ENCODE measurements at regions not wholly inside any gene's neighbourhood (a gene's known extent, or its start where the extent isn't known, plus 50 kb on each side); places are given as distances from the start of the nearest gene placed in this dataset.
"Not testable (repeated sequence)": the region's sequence is repeated elsewhere in the genome, so short reads cannot be mapped to it uniquely, and the experiment has no call there.

DNA sequence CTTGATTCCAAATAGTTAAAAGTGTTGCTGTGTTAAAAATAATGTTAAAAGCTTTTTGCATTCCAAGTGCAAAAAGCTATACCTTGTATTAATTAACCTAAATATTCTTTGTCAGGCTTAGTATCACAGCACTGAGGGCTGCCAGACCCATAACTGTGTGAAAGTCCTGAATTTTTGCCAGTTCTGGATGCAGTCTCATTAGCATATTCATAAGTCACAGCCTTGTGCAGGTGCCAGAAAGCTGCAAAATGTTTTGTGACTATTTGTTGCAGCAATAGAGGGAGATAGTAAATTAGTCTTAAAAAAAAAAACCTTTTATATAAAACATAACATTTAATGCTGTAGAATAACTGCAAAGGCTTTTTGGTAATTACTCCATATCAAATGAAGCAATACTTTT, 56.6 kb downstream of the SLITRK1 start:
- DNase-seq: no peak

- DNase-seq: no peak
Measured at GRCh38 chr13:83824560-83824959, 57.7 kb downstream of the SLITRK1 start.

- DNase-seq: no peak
Measured at GRCh38 chr13:83824120-83824519, 58.2 kb downstream of the SLITRK1 start.

DNA sequence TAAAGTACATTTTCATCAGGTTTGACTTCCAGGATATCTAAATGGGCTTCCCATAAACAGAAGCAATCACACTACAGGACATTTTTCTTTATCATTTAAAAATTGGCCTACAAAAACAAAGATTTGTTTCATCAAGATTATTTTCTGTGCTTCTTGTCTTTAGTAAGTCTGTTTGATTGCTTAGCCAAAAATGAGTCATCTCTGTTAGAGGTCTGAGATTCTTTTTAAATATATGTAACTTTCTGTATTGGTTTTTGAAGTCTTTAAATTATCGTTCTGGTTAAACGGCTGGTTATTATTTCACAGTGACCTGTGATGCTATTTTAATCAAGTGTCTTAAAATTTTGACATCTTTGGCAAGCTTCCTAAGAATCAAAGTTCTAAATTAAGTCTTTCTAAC, 62.7 kb downstream of the SLITRK1 start:
- no peak for DNase-seq

DNA sequence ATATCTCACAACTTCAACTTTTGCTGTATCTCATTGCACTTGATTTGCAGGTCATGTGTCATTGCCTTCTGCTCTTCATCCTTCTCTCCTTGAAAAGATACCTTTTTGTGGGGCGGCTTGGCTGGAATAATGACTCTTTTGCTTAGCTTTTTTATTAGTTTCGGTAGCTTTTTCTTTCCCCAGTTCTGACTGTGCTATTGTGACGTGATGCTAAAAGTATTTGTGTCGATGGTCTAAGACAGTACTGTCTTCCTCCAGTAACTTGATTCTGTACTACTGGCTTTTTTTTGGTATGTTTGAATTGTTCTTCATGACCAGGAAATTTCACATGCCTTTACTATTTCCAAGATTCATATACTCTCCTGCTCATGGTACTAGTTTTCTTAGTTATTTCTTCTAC, 63.1 kb downstream of the SLITRK1 start:
- no peak for DNase-seq

DNA sequence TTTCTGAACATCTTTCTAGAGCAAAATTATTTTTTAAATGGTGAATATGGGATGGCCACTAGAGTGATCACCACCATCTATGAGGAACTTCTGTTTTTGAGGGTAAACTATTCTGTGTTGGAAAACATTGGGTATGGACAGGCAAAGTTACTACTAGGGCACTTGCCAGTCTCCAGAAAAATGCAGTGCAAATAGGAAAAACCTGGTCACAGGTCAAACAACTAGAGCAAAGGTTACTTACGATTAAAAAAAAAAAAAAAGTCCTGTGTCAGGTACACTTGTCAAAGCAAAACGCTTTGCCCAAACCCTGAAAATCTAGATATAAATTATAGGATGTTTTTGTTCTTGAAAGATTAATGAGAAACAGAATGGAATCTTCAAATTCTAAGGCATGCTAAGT, 66.2 kb downstream of the SLITRK1 start:
- DNase-seq: no peak

- no peak for DNase-seq
Measured at GRCh38 chr13:83815598-83815997, 66.7 kb downstream of the SLITRK1 start.

DNA sequence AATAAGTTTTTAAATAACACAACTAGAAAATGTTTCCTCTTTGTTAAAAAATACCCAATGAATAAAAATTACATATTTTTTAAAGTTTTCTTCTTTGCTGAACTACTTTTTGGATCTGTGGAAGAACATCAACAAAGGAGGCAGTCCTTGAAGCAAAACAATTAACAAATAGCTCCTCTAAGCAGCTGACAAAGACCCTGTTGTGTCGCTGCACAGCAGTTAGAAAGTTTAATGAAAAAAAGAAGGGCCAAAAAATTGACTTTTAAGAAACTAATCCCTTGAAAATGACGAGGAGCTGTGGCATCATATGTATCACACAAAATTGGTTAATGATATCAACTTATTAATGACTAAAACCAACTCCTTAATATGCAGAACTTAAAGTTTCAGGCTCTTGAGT, 72.1 kb downstream of the SLITRK1 start:
- DNase-seq: no peak

GRCh38 chr13:83804356-83804962, 77.8 kb downstream of the SLITRK1 start:
- DNase-seq: no peak

DNA sequence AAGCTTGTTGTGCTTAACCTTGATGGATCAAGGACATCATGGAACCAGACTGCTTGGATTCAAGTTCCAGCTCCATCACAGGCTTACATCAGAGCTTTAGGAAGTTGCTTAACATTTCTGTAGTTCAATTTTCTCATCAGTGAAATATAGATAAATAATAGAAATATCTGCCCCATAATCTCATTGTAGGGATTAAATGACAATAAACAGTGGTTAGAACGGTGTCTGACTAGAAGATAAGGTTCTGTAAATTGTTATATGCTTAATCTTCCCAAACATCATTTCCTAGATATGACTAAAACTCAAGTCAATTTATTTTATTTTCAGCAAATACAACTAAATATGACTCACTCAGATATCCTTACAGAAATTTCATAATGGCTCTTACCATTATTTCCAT, 83.5 kb downstream of the SLITRK1 start:
- no peak for DNase-seq

DNA sequence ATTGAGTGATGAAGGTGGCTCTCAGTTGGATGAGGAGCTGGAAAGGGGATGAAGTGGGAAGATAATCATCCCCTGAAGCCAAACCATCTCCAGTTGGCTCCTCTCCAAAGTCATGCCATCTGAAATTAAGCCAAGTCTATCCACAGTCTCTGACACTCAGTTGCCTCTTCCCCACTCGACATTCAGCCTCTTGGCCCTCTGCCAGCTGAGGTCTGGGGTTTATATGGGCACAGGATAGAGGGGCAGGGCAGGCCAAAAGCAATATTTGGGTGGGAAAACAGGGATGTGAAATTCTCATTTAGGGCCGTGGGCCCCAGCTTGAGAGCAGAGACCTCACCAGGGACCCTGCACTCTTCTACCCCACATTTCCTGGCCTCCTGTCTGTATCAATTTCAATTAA, 85.9 kb downstream of the SLITRK1 start:
- no peak for DNase-seq

- DNase-seq: no peak
Measured at GRCh38 chr13:83794583-83794982, 87.7 kb downstream of the SLITRK1 start.

- DNase-seq: no peak
Measured at GRCh38 chr13:83780227-83780626, 102.0 kb downstream of the SLITRK1 start.

DNA sequence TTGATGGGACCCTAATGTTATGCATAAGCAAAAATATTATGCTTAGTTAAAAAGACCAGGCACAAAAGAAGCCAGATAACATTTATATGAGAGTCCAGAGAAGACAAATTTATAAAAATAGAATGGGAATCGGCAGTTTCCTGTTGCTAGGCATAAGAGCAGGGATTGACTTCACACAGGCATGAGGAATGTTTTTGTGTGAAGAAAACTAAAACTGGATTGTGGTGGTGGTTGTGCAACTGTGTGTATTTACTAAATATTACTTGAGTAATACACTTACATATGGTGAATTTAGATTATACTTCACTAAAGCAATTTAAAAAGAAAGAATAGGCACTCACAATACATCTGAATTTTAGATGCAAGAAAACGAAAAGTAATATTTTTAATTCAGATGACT, 108.3 kb downstream of the SLITRK1 start:
- no peak for DNase-seq

- DNase-seq: no peak
Measured at GRCh38 chr13:83765796-83766195, 116.5 kb downstream of the SLITRK1 start.

DNA sequence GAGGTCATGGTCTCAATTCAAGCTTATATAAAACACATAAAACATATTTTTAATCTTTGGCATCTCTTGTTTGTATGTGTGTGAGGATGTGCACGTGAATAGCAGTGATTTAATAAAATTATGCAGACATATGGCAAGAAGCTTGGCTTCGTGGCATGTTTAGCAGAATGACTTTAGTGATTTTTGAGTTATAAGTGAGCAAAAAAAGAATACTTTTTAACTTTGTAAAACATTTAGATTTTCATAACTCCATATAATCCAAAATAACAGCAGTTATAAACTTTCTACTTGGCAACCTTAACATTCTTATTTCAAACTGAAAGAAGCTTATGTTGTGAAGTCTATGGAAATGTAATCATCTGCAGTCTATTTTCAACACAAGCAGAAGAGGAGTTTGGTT, 120.6 kb downstream of the SLITRK1 start:
- DNase-seq: no peak

GRCh38 chr13:83755210-83755609, 127.1 kb downstream of the SLITRK1 start:
- DNase-seq: not testable (repeated sequence)

- no peak for DNase-seq
Measured at GRCh38 chr13:83753912-83754624, 128.2 kb downstream of the SLITRK1 start.

GRCh38 chr13:83752141-83752540, 130.1 kb downstream of the SLITRK1 start:
- DNase-seq: no peak

DNA sequence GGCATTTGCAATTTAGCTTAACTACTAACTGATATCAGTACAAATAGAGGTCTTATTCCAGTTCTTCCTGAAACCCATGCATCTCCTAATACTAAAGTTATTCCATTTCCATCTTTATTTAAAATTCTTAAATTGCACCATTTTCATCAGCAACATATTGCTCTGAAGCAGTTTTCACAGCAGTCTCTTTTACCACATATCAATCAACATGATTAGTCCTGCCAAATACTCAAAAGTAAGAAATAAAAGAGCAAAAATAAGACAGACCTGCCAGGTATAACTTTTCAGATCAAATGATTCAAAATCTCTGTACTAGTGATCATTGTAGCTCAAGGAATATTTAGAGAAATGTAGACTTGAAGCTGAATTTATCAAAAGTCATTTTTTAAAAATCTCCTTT, 141.7 kb downstream of the SLITRK1 start:
- no peak for DNase-seq

DNA sequence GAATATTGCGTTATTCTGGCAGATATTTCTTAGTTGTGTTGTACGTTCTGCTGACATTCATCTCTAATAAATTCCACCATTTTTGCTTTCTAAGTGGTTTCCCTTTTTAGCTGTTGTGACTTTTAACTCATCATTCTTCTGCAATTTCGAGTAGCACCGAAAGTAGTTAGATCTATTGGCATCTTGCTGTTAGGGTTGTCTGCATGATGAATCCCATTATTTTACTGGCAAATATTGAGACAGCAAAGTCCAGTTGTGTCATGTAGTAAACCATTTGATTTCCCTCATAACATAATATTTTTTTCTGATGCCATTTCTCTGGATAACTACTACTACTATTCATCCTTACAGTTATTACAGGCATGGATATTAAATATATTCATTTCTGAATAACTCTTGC, 143.9 kb downstream of the SLITRK1 start:
- no peak for DNase-seq

GRCh38 chr13:83733293-83733692, 149.0 kb downstream of the SLITRK1 start:
- DNase-seq: no peak

DNA sequence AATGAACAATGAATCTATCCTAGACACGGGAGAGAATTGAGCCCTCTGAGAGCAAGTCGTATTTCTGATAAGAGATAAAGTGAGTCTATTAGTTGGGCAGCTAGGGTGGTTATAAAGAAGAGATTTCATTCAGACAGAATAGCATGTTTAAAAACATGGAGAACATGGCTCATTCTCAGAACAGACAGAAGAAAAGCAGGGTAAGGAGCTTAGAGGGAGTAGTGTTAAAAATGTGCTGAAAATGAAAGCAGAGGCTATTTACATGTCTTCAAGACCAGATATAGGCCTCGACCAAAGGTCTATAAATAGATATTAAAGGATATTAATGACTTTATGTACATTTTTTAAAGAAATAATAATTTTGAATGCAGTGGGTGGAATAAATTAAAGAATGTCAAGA, 149.5 kb downstream of the SLITRK1 start:
- no peak for DNase-seq

DNA sequence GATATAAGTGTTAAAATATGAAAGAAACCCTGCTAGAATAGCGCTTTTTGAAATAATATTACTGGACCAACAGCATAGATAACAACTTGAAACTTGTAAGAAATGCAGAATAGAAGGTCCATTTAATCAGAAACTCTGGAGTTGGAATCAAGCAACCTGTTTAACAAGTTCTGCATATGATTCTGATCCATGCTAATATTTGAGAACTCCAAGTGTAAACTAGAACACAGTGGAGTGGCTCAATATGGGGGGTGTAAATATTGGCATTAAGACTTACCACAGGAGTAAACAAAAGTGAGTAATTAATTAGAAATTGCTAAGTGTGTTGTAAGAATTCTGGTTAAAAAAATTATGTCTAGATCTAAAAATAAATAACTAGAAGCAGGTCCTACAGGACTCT, 151.2 kb downstream of the SLITRK1 start:
- no peak for DNase-seq

- DNase-seq: no peak
Measured at GRCh38 chr13:83730674-83731073, 151.6 kb downstream of the SLITRK1 start.

All from DMS79 treated with DMSO at 0.1 percent for 48 hours (cell line).